ENCODE measurements at regions not wholly inside any gene's neighbourhood (a gene's known extent, or its start where the extent isn't known, plus 50 kb on each side); places are given as distances from the start of the nearest gene placed in this dataset.

- no peak for DNase-seq
Measured at GRCh38 chr13:53537586-53537985, 509.0 kb downstream of the OLFM4 start.

DNA sequence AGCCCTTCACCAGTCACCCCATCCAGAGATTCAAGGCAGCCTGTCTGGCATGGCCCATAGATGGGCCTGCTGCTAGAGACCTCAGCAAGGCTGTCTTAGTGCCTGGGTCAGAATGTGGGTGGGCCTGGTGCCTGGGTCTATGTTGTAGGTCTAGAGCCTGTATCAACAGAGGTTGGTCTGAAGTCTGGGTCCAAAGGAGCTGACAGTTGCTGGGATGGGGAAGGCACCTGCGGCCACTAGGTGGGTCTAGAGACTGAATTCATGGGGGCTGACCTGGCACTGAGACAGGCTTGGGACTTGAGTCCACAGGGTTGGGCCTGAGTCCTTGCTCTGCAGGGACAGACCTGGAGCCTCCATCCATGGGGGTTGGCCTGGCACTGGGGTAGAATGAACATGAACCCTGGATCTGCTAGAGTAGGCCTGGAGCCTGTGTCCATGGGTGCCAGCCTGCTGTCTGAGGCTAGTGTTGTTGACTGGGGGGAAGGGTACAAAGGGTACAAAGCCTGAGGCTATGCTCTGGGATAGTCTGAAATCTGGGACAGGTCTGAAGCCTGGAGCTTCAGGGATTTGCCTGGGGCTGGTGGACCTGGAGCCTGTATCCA is 516.8 kb downstream of the OLFM4 start:
- no peak for DNase-seq

DNA sequence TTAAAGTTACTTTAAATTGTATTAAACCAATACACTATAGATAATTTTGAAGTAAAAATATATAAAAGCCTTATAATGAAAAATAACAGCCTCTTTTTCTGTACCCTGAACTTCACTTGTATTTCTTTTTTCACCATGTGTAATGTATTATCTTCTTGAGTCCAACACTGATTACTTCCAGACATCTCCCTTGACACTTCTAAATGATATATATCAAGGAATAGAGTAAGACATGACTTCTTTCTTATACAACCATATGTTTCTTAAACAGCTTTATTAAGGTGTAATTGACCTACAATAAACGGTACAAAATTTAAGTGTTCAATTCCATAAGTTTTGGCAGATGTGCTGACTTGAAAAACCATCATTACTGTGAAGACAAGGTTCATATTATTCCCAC is 531.9 kb downstream of the OLFM4 start:
- no peak for DNase-seq

DNA sequence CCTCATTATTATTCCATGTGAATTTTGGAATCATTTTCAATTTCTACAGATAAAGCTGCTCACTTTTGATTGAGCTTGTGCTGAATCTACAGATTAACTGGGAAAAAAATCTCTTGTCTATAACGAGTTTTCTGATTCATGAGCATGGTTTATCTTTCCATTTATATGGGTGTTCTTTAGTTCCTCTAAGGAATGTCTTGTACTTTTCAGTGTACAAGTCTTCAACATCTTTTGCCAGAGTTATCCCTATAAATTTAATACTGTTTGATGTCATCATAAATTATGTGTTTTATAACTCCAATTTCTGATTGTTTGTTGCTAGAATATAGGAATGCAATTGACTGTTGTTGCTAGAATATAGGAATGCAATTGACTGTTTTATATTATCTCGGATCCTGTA is 533.8 kb downstream of the OLFM4 start:
- DNase-seq = no peak

DNA sequence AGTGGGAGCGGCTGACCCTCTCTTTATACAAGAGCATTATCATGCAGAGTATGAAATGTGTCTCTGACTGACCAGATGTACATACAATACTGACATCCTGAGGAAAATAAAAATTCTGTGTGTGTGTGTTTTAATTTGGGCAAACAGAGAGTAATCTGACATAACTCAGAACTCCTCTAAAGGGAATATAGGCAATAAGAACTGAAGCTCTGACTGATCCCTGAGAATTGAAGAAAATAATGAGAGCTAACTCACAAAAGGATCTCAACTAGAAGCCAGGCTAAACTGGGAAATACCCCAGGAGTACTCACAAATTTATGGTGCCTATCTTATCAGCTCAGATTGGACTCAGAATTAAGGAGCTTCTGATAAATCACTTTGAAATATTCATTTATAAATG is 539.9 kb downstream of the OLFM4 start:
- no peak for DNase-seq

DNA sequence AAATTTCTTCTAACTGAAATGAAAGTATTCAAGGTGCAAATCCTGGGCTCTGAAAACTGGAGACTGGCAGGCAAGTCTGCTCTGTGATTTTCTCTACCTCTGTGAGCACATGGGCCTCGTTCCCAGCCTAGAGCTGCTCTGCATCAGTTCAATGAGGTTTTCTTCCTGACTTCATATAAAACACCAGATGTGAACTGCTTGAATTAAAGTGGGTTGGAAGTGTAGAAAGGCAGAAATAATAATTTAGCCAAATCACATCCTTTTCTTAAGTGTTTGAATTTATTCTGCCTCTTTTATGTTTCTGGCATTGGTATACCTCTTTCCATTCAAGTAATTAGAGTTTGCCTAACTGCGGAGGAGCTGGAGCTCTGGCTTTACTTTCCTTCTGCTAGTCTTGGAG is 540.8 kb downstream of the OLFM4 start:
- no peak for DNase-seq

- DNase-seq = no peak
Measured at GRCh38 chr13:53601113-53601512, 572.5 kb downstream of the OLFM4 start.

DNA sequence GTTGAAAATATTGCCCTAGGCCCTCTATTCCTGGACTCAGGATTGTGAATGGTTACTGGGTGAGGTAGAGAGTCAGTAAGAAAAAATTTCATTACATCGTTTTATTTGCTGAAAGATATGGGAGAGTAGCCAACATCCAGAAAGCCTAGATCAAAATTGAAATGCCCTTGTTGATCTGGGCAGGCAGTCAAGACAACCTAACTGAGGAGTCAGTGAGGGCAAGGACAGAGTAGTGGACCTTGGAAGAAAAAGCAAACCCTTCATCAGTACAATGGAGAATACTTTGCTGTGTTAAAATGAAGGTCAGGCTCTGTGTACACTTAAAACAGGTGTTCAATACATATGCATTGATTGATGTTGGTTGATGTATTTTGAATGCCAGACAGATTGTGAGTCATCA is 576.7 kb downstream of the OLFM4 start:
- DNase-seq = no peak

DNA sequence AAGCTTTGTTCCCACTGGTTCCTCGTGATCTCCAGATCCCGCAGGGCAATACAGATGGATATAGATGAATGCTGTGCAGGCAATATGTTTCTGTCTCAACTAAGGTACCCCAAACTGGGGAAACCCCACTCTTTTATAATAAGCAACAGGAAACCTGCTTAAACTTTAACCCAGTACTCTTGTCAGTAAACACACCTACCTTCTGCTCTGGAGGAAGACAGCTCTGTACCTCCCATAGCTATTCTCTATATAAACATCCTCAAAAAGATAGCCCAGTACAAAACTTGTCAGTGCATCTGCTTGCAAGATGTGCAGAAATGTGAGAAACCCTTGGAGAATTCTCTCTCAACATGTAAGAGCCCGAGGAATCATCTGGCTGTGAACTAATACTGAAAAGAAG is 583.6 kb downstream of the OLFM4 start:
- no peak for DNase-seq

DNA sequence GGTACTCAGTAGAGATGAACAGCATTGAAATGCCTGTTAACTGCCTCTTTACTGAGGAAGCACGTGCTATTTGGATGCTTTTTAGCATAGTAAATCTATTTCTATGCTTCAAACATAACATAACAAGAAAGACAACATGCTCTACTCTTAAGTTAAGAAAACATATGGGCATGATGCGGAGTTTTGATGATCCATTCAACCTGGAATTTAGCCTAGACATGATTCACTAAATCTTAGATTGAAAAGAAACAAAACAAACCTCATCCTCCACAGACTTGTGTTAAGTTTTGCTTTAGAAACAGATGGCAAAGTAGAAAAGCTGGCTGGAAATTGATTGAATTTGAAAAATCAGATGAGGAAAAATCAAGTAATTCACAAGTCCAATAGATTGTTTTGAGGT is 593.8 kb downstream of the OLFM4 start:
- DNase-seq = no peak

DNA sequence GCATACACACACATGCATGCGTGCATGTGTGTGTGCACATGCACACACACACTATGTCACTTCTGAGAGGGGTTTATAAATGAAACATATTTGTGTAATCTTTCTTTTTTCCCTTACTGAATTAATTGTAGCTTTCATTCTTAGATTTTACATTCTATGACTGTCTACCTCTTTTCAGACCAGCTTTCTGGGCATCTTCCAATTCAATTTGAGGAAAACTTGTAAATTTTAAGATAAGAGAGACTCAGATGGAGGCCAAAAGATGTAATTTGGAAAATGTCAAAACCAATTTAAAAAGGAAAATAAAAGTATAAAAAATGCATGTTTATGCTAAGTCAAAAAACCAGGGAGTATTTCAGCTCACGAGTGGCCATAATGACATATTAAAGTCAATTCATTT is 594.5 kb downstream of the OLFM4 start:
- DNase-seq = no peak

GRCh38 chr13:53631511-53631910 is 602.9 kb downstream of the OLFM4 start:
- DNase-seq = no peak

GRCh38 chr13:53638040-53638439 is 609.4 kb downstream of the OLFM4 start:
- DNase-seq = no peak

- no peak for DNase-seq
Measured at GRCh38 chr13:53642306-53642705, 613.7 kb downstream of the OLFM4 start.

DNA sequence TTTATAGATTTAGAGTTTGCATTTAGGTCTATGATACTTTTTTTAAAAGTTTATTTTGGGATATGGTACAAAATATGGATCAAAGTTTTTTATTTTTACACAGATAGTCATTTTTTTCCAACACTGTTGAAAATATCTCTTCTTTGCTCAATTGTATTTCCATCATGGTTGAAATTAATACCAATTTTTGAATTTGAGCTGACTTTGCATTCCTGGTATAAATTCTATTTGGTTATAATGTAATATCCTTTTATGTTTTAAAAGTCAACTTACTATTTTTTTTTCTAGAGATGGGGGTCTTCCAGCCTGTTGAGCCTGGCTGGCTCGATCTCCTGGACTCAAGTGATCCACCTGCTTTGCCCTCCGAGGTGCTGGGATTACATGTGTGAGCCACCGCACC is 620.1 kb downstream of the OLFM4 start:
- no peak for DNase-seq

- DNase-seq = no peak
Measured at GRCh38 chr13:53672005-53672404, 643.4 kb downstream of the OLFM4 start.

- DNase-seq = no peak
Measured at GRCh38 chr13:53683146-53683545, 654.5 kb downstream of the OLFM4 start.

- DNase-seq = no peak
Measured at GRCh38 chr13:53683608-53684007, 655.0 kb downstream of the OLFM4 start.

- no peak for DNase-seq
Measured at GRCh38 chr13:53691417-53691816, 662.8 kb downstream of the OLFM4 start.

- DNase-seq = no peak
Measured at GRCh38 chr13:53694814-53695532, 666.4 kb downstream of the OLFM4 start.

- DNase-seq = no peak
Measured at GRCh38 chr13:53703371-53704080, 674.9 kb downstream of the OLFM4 start.

- DNase-seq = no peak
Measured at GRCh38 chr13:53719281-53719680, 690.7 kb downstream of the OLFM4 start.

GRCh38 chr13:53732664-53733063 is 704.1 kb downstream of the OLFM4 start:
- DNase-seq = no peak

DNA sequence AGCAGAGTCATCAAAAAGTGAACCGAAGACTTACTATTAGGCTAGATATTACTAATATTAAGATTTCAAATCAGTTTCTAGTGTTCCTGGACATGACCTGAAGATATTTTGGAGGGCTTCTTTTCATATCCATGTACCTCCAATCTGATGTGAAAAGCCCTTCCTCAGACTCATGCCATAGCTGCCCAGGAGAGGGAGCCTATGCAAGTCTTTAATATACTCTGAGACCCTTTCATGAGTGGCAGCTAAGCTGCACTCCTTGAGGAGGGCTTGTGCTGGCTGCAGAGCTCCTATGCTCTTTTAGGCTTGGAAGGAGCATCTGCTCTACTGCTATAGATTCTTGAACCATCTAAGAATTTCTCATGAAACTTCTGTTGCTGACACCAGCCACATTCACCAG is 715.3 kb downstream of the OLFM4 start:
- DNase-seq = no peak
